ENCODE measurements at regions not wholly inside any gene's neighbourhood (a gene's known extent, or its start where the extent isn't known, plus 50 kb on each side); places are given as distances from the start of the nearest gene placed in this dataset.

- TF ChIP-seq CTCF (IDR thresholded peaks at IDR 0.05) = no peak
- no peak overlapping the region for H3K27ac ChIP-seq
- H2AFZ ChIP-seq = no peak overlapping the region
- no peaks in the 10 kb centered on the region for H3K27me3 ChIP-seq (ENCODE audit: control insufficient read depth, insufficient read depth, low read length)
- H3K4me3 ChIP-seq (ENCODE audit: low read depth, low read length) = no peak overlapping the region
- H3K9me3 ChIP-seq (ENCODE audit: control insufficient read depth, low read length) = no peaks in the 10 kb centered on the region
- no peak overlapping the region for H3K4me2 ChIP-seq (ENCODE audit: low read length)
- H3K9ac ChIP-seq = no peak overlapping the region
- no peaks in the 10 kb centered on the region for H3K79me2 ChIP-seq
- H3K4me1 ChIP-seq = no peaks in the 10 kb centered on the region
- H3K36me3 ChIP-seq (ENCODE audit: control insufficient read depth, insufficient read depth, low read length) = no peaks in the 10 kb centered on the region
Measured at GRCh38 chr1:213376862-213377372, 325.9 kb downstream of the RPS6KC1 start.

- H3K4me2 ChIP-seq (ENCODE audit: low read length) = no peak overlapping the region
- TF ChIP-seq CTCF (IDR thresholded peaks at IDR 0.05) = no peak
- H3K27ac ChIP-seq = no peak overlapping the region
- H3K9ac ChIP-seq = no peak overlapping the region
- H3K79me2 ChIP-seq = no peaks in the 10 kb centered on the region
- H3K27me3 ChIP-seq (ENCODE audit: control insufficient read depth, insufficient read depth, low read length) = no peaks in the 10 kb centered on the region
- no peak overlapping the region for H3K4me3 ChIP-seq (ENCODE audit: low read depth, low read length)
- H3K4me1 ChIP-seq = no peaks in the 10 kb centered on the region
- no peaks in the 10 kb centered on the region for H3K9me3 ChIP-seq (ENCODE audit: control insufficient read depth, low read length)
- H3K36me3 ChIP-seq (ENCODE audit: control insufficient read depth, insufficient read depth, low read length) = no peaks in the 10 kb centered on the region
- no peak overlapping the region for H2AFZ ChIP-seq
Measured at GRCh38 chr1:213380865-213381264, 329.8 kb downstream of the RPS6KC1 start.

- no peaks in the 10 kb centered on the region for H3K36me3 ChIP-seq (ENCODE audit: control insufficient read depth, insufficient read depth, low read length)
- no peak overlapping the region for H3K9ac ChIP-seq
- no peaks in the 10 kb centered on the region for H3K9me3 ChIP-seq (ENCODE audit: control insufficient read depth, low read length)
- TF ChIP-seq CTCF (IDR thresholded peaks at IDR 0.05) = no peak
- H3K4me1 ChIP-seq = no peaks in the 10 kb centered on the region
- H3K27me3 ChIP-seq (ENCODE audit: control insufficient read depth, insufficient read depth, low read length) = no peaks in the 10 kb centered on the region
- H3K4me2 ChIP-seq (ENCODE audit: low read length) = no peak overlapping the region
- H3K79me2 ChIP-seq = no peaks in the 10 kb centered on the region
- H3K4me3 ChIP-seq (ENCODE audit: low read depth, low read length) = no peak overlapping the region
- H2AFZ ChIP-seq = no peak overlapping the region
- H3K27ac ChIP-seq = no peak overlapping the region
Measured at GRCh38 chr1:213381572-213382084, 330.6 kb downstream of the RPS6KC1 start.

- no peak overlapping the region for H3K27ac ChIP-seq
- no peaks in the 10 kb centered on the region for H3K9me3 ChIP-seq (ENCODE audit: control insufficient read depth, low read length)
- no peak overlapping the region for H3K4me3 ChIP-seq (ENCODE audit: low read depth, low read length)
- H3K27me3 ChIP-seq (ENCODE audit: control insufficient read depth, insufficient read depth, low read length) = no peaks in the 10 kb centered on the region
- no peak overlapping the region for H3K9ac ChIP-seq
- H3K79me2 ChIP-seq = no peaks in the 10 kb centered on the region
- H3K4me2 ChIP-seq (ENCODE audit: low read length) = no peak overlapping the region
- H3K36me3 ChIP-seq (ENCODE audit: control insufficient read depth, insufficient read depth, low read length) = no peaks in the 10 kb centered on the region
- no peaks in the 10 kb centered on the region for H3K4me1 ChIP-seq
- no peak for TF ChIP-seq CTCF (IDR thresholded peaks at IDR 0.05)
- H2AFZ ChIP-seq = no peak overlapping the region
Measured at GRCh38 chr1:213383465-213383864, 332.4 kb downstream of the RPS6KC1 start.

GRCh38 chr1:213385201-213385600 is 334.2 kb downstream of the RPS6KC1 start:
- Histone ChIP-seq H3K4me1 (no peaks in the 10 kb centered on the region), H3K36me3 (ENCODE audit: control insufficient read depth, insufficient read depth, low read length) (no peaks in the 10 kb centered on the region), H3K9me3 (ENCODE audit: control insufficient read depth, low read length) (no peaks in the 10 kb centered on the region), H3K79me2 (no peaks in the 10 kb centered on the region), H3K27me3 (ENCODE audit: control insufficient read depth, insufficient read depth, low read length) (no peaks in the 10 kb centered on the region), H3K27ac (no peak overlapping the region), H2AFZ (no peak overlapping the region), H3K4me2 (ENCODE audit: low read length) (no peak overlapping the region), H3K4me3 (ENCODE audit: low read depth, low read length) (no peak overlapping the region), H3K9ac (no peak overlapping the region)
- no peak for TF ChIP-seq CTCF (IDR thresholded peaks at IDR 0.05)
